Muscle layer of colon (tissue), 2 donors: ENCODE measurements at regions not wholly inside any gene's neighbourhood (a gene's known extent, or its start where the extent isn't known, plus 50 kb on each side); places are given as distances from the start of the nearest gene placed in this dataset.

Experiments
- H3K27ac ChIP-seq: one replicate; pipeline ENCODE4 v1.7.0; 2013; ENCODE audit warnings: low read depth, mild to moderate bottlenecking, low read length, moderate library complexity
- H3K27me3 ChIP-seq, 2 donors: one replicate each; pipeline ENCODE4 v1.7.0; 2013; ENCODE audit warnings: low read length in 2 of 2, mild to moderate bottlenecking in 2 of 2; ENCODE audit not compliant: insufficient read depth in 2 of 2, control insufficient read depth in 1 of 2
- H3K36me3 ChIP-seq: one replicate; pipeline ENCODE4 v1.7.0; 2013; ENCODE audit warnings: mild to moderate bottlenecking, low read length; ENCODE audit not compliant: insufficient read depth
- H3K4me1 ChIP-seq: one replicate; pipeline ENCODE4 v1.7.0; 2013; ENCODE audit warnings: mild to moderate bottlenecking, low read length; ENCODE audit not compliant: insufficient read depth
- H3K4me3 ChIP-seq, 2 donors: one replicate each; pipeline ENCODE4 v1.7.0; 2013; ENCODE audit warnings: low read length in 2 of 2, low read depth in 1 of 2, mild to moderate bottlenecking in 1 of 2, moderate library complexity in 1 of 2
- H3K9ac ChIP-seq: one replicate; pipeline ENCODE4 v1.7.0; 2013; ENCODE audit warnings: low read length
- H3K9me3 ChIP-seq: one replicate; pipeline ENCODE4 v1.7.0; 2013; ENCODE audit warnings: mild to moderate bottlenecking, low read length
- donor health status: abdominal sarcoma.
- donor health status: Adenocarcinoma of cecum.

GRCh38 chr18:38301621-38302020 is 736.0 kb upstream of the CELF4 start:
- Histone ChIP-seq H3K9ac (no peak overlapping the region), H3K4me3 (no peak overlapping the region), H3K9me3 (no peaks in the 10 kb centered on the region), H3K36me3 (no peaks in the 10 kb centered on the region), H3K27ac (no peak overlapping the region), H3K27me3 (no peaks in the 10 kb centered on the region), H3K4me1 (no peaks in the 10 kb centered on the region)

GRCh38 chr18:38297910-38298309 is 732.3 kb upstream of the CELF4 start:
- Histone ChIP-seq H3K4me1 (no peaks in the 10 kb centered on the region), H3K27ac (no peak overlapping the region), H3K9me3 (no peaks in the 10 kb centered on the region), H3K4me3 (no peak overlapping the region), H3K9ac (no peak overlapping the region), H3K27me3 (no peaks in the 10 kb centered on the region), H3K36me3 (no peaks in the 10 kb centered on the region)

DNA sequence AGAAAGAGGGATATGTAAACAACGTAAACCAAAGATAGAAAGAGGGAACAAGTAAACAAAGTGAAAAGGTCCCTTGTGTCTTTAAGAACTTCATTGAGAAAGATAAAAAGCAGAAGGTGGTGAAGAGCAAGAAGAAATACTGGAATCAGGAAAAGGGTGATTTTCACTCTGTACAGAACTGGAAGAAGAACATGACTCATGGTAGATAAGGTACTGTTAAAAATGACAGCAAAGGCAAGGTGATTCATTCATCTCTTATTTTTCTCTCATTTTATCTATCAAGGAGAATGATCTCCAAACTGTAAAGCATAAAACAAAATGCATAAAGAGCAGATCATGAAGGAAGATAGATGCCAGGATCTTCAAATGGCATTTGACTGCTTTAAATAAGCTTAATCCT is 724.6 kb upstream of the CELF4 start:
- Histone ChIP-seq H3K4me1 (no peaks in the 10 kb centered on the region), H3K27me3 (no peaks in the 10 kb centered on the region), H3K36me3 (no peaks in the 10 kb centered on the region), H3K27ac (no peak overlapping the region), H3K4me3 (no peak overlapping the region), H3K9ac (no peak overlapping the region), H3K9me3 (no peaks in the 10 kb centered on the region)

DNA sequence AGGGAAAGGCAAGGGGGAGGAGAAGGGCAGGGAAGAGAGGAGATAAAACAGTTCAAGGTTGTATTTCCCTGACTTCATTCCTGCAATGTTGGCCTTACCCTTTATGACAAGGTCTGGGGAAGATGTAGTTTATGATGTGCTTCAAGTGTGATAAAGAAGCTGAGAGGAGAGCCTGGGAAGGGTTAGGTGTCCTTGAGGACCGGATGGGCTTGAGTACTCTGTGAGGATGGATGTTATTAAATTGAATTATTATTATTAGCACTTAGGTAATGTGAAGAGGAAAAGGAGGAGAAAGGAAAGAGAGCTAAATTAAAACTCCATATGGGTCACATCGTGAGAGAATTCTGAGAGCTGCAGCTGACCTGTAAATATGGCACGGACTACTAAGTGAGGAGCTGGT is 719.4 kb upstream of the CELF4 start:
- Histone ChIP-seq H3K9me3 (no peaks in the 10 kb centered on the region), H3K4me3 (no peak overlapping the region), H3K36me3 (no peaks in the 10 kb centered on the region), H3K27ac (no peak overlapping the region), H3K27me3 (no peaks in the 10 kb centered on the region), H3K4me1 (no peaks in the 10 kb centered on the region), H3K9ac (no peak overlapping the region)

DNA sequence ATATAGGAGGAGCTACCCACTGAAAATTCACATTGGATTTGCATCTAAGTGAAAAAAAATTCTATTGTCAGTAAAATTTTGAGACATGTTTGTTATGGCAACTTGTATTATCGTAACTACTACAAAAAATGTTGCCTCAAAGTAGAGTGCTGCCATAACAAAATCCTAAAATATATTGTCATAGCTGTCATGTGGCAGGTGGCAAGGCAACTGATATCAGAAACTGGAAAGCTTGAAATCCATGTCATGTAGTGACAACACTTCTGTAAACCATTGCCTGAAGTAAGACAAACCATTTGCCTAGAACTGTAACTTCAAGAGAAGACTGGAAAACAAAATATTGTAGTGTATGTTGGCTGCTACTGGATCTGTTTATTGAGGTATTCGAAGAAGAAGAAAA is 697.5 kb upstream of the CELF4 start:
- H3K4me3 ChIP-seq, result no peak overlapping the region
- H3K27me3 ChIP-seq, result no peaks in the 10 kb centered on the region
- H3K27ac ChIP-seq, result no peak overlapping the region
- H3K9ac ChIP-seq, result no peak overlapping the region
- no peaks in the 10 kb centered on the region for H3K36me3 ChIP-seq
- H3K4me1 ChIP-seq, result no peaks in the 10 kb centered on the region
- no peaks in the 10 kb centered on the region for H3K9me3 ChIP-seq

DNA sequence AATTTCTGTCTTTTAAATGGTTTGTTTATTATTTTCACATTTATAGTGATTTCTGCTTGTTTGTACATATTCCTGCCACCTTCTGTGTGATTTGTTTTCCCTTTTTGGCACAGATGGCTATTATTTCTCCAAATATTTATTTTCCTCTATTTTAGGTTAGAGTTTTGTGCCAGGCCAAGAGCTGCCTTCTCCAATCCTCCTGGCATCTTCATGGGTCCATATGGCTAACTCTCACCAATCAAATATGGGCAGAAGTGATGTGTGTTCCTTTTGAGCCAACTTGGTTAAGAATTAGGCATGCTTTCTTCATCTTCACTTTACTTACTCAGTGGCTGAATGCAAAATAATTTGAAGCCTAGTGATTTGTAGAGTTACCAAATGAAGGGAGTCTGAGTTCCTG is 697.1 kb upstream of the CELF4 start:
- H3K27ac ChIP-seq, result no peak overlapping the region
- H3K9ac ChIP-seq, result no peak overlapping the region
- no peaks in the 10 kb centered on the region for H3K36me3 ChIP-seq
- H3K27me3 ChIP-seq, result no peaks in the 10 kb centered on the region
- no peaks in the 10 kb centered on the region for H3K9me3 ChIP-seq
- no peak overlapping the region for H3K4me3 ChIP-seq
- H3K4me1 ChIP-seq, result no peaks in the 10 kb centered on the region

- Histone ChIP-seq H3K4me1 (no peaks in the 10 kb centered on the region), H3K4me3 (no peak overlapping the region), H3K27ac (no peak overlapping the region)
Observed at GRCh38 chr18:38257661-38258060, 692.1 kb upstream of the CELF4 start.

GRCh38 chr18:38256366-38256765 is 690.8 kb upstream of the CELF4 start:
- Histone ChIP-seq H3K9ac (no peak overlapping the region), H3K36me3 (no peaks in the 10 kb centered on the region), H3K4me1 (no peaks in the 10 kb centered on the region), H3K9me3 (no peaks in the 10 kb centered on the region), H3K4me3 (no peak overlapping the region), H3K27ac (no peak overlapping the region), H3K27me3 (no peaks in the 10 kb centered on the region)

More at GRCh38 chr18:38257661-38258060, 692.1 kb upstream of the CELF4 start:
- H3K27me3 ChIP-seq, result no peaks in the 10 kb centered on the region
- no peaks in the 10 kb centered on the region for H3K9me3 ChIP-seq
- no peaks in the 10 kb centered on the region for H3K36me3 ChIP-seq
- H3K9ac ChIP-seq, result no peak overlapping the region

GRCh38 chr18:38250971-38251370 is 685.4 kb upstream of the CELF4 start:
- H3K9me3 ChIP-seq, result no peaks in the 10 kb centered on the region
- H3K27me3 ChIP-seq, result no peaks in the 10 kb centered on the region
- H3K36me3 ChIP-seq, result no peaks in the 10 kb centered on the region
- no peak overlapping the region for H3K9ac ChIP-seq
- no peak overlapping the region for H3K27ac ChIP-seq
- H3K4me3 ChIP-seq, result no peak overlapping the region
- no peaks in the 10 kb centered on the region for H3K4me1 ChIP-seq

GRCh38 chr18:38244480-38244879 is 678.9 kb upstream of the CELF4 start:
- no peaks in the 10 kb centered on the region for H3K36me3 ChIP-seq
- no peaks in the 10 kb centered on the region for H3K4me1 ChIP-seq
- H3K9me3 ChIP-seq, result no peaks in the 10 kb centered on the region
- no peak overlapping the region for H3K9ac ChIP-seq
- H3K27me3 ChIP-seq, result no peaks in the 10 kb centered on the region
- no peak overlapping the region for H3K27ac ChIP-seq
- H3K4me3 ChIP-seq, result no peak overlapping the region

DNA sequence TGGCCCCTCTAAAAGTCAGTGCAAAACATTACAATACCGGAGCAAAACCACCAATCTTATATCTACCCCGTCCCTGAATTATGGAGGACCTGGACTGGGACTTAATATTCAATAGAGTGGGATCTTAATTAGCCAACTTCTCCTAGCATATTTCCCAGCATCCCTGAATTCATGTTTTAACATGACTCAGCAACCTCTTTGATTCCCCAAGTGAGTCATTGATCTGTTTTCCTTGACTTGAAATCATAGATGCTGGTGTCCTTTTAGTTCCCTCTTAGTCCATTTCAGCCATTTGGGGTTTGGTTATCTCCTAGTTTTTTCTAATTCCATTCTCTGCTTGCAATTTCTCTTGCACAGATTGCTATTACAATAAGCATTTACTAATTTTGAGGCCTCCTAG is 677.7 kb upstream of the CELF4 start:
- Histone ChIP-seq H3K9me3 (no peaks in the 10 kb centered on the region), H3K36me3 (no peaks in the 10 kb centered on the region), H3K27me3 (no peaks in the 10 kb centered on the region)

GRCh38 chr18:38241736-38242135 is 676.1 kb upstream of the CELF4 start:
- H3K36me3 ChIP-seq, result no peaks in the 10 kb centered on the region
- no peak overlapping the region for H3K9ac ChIP-seq
- no peaks in the 10 kb centered on the region for H3K4me1 ChIP-seq
- H3K4me3 ChIP-seq, result no peak overlapping the region
- H3K27me3 ChIP-seq, result no peaks in the 10 kb centered on the region
- H3K27ac ChIP-seq, result no peak overlapping the region
- H3K9me3 ChIP-seq, result no peaks in the 10 kb centered on the region

More for the DNA sequence above, 677.7 kb upstream of the CELF4 start:
- H3K4me3 ChIP-seq, result no peak overlapping the region
- H3K4me1 ChIP-seq, result no peaks in the 10 kb centered on the region
- H3K27ac ChIP-seq, result no peak overlapping the region
- no peak overlapping the region for H3K9ac ChIP-seq
